ENCODE measurements at regions not wholly inside any gene's neighbourhood (a gene's known extent, or its start where the extent isn't known, plus 50 kb on each side); places are given as distances from the start of the nearest gene placed in this dataset.

DNA sequence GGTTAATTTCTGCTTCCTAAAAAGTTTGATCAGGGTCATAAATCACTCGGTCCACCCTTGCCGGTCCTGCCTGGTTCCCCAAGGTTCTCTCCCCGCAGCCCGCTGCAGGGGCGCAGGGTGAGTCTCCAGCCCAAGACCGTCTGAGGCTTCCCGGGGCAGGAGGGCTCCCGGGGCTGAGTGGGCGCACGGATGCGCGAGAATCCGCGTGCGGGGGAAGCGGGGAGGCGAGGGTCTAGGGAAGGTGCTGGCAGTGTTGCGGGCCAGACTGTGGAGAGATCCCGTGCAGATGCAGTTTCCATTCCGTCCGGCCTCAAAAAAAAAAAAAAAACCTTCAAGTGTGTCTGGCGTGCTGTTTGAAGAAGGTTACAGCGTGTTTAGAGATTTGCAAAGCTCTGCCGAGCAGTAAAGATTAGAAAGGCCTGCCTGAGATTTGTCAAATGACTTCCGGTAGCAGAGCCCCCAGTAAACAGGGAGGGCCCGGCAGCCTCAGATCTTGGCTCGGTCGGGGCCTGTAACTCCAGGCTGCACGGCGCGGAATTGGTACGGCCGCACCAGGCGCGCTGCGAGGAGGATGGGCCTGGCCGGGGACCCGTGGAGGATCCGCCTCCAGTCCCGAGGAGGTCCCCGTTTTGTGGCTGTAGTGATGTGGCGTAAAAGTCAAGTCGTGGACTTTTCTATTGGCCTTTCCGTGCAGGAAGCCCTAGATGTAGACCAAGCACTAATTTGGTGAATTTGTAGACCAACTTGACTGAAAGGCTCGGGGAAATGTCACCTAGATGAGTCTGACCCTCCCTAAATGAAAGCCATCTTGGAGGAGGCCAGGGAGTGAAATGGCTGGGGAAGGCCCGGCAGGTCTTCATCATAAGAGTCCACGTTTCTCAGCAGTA lies 293.2 kb upstream of the NFE2L3 start:
- DNase-seq (ENCODE audit: low read depth in 2 of 2), result no peak

DNA sequence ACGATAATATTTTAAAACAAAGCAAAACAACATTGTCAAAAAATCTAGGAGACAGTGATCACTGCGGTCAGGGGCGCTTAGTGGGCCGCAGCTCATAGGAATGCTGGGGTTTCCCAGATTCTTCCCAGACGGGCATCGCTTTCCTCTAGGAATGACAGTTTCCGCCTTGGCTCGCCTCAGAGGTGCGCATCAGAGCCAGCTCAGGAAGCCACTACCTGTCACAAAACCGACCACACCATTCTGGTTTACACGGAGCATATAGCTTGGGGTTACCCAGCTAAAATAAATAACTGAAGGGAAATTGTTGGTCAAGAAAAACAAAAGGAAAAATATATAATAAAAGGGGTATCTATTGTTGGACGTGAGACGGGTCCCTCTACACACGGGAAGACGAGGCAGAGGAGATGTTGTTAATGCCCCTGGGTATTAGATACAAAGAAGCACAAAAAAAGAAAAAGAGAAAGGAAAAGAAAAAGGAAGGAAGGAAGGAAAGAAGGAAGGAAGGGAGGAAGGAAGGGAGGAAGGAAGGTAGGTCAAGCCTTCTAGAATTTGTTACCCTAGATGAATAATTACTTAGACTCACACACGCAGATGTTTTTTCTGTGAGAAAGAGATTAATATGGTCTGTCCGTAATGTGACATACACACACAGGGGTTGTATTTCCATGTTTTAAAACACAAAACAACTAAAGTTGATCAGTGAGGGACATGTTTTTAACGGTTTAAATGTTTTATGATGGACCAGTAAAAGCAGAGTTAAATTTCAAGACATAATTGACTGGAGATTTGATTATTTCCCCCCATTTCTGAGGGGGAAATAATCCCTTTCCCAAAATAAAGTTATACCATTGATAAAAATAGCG lies 292.4 kb upstream of the NFE2L3 start:
- no peak for DNase-seq (ENCODE audit: low read depth in 2 of 2)

DNA sequence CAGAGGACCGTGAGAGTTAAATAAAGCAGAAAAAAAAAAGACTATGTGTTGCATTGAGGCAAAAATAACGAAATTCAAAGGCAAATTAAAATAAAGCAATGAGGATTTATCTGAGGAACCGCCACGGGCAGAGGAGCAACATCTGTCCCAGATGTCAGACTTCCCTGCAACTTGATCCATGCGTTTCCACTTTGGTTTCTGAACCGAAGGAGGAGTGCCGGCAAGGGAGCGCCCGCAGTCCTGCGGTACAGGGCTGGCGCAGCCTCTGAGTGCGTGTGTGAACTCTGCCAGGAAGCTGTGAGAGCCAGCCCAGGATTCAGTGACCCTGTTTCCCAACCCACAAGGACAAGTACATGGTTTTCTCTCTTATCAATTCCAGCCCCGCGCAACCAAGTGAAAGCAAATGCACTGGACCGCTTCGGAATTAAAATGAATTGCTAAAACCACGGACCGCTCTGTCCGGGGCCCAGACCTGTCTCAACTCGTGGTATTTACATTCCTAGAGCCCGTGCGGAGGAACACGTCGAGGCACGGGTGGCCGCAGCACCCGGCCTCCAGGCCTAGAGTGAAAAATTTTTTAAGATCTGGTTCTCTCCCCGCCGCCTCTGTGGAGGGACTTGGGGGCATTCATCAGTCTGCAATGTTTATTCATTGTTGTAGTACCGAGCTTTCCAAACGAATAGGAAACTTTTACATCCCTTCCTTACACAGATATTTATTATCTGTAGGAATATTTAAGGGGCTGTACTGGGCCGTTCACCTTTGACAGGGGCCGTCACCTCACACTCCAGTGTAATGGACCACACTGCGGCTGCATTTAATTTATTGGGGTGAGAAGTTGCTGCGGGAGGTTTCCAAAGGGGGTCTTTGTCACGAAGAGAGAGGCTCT lies 291.5 kb upstream of the NFE2L3 start:
- DNase-seq (ENCODE audit: low read depth in 2 of 2), result no peak

DNA sequence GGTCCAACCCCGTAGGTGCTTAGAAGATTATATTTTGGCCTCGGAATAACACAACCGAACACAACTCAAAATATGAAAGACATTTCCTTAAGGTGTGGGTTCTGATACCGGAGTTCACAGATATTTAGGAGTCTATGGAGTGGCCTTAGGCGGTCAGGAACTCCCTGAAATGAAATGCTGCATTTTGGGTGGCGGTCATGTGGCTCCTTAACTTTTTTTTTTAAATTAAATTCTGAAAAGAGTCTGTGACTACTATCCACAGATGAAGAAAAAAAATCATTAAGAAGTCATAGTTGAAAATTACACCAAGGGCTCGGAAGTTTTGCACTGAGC lies 290.9 kb upstream of the NFE2L3 start:
- no peak for DNase-seq (ENCODE audit: low read depth in 2 of 2)

DNA sequence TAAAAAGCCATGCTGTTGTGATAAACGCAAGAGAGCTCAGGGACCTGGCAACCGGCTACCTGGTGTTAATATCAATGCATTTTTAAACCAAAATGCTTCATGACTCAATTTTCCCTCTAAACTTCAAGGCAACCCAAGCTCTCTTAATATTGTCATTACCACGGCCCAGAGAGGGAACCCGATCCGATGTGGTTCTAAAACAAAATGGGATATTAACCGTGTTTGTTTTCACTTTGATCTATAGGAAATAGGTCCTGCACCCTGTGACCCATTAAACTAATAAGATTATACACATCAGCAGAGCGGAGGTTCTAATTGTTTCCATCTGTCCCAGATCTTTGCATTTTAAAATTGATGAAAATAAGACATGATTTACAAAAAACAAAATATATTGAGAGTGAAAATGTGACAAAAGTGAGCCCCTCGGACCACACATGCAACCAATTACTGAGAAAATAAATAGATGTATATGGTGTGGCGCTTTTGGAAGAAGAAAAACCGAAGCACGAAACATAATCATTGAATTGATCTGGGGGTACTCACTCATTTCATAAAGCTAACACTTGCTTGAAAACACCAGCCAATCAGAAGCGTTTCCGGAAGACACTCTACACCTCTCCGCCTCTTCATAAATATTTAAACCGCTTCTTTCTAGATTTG lies 290.3 kb upstream of the NFE2L3 start:
- DNase-seq (ENCODE audit: low read depth in 2 of 2), result no peak

DNA sequence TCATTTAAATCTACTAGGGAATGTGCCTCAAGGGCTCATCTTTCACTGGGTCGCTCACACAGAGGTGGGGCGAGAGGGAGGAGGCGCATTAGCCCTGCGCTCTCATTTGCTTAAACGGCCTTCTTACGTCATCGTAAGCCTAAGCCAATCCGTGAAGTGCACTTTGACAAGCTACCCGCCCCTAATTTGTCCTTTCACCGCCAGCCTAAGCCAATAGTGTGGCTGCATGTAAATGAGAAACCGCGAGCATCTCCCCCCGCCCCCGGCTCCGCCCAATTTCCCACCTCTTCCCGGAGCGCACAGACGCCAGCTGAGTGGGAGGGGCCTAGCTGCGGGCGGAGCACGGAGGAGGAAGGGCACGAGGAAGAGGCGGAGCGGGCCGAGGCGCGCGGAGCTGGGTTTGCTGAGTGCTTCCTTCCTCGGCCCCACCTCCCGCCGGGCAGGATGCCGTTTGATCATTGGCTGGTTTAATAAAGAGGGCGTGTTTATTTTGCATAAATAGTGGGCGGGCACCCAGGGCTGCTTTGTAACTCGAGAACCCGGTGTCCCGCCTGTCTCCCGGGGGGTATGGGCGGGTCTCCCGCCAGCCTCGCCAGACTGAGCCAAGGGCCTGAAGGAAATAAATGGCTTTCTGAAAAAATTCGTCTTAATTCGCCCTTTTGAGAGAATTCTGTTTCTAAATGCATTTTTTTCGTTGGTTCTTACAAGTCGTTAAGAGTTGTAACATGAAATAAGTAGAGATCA lies 289.6 kb upstream of the NFE2L3 start:
- DNase-seq (ENCODE audit: low read depth in 2 of 2), result peak; percentile 22 to 48

DNA sequence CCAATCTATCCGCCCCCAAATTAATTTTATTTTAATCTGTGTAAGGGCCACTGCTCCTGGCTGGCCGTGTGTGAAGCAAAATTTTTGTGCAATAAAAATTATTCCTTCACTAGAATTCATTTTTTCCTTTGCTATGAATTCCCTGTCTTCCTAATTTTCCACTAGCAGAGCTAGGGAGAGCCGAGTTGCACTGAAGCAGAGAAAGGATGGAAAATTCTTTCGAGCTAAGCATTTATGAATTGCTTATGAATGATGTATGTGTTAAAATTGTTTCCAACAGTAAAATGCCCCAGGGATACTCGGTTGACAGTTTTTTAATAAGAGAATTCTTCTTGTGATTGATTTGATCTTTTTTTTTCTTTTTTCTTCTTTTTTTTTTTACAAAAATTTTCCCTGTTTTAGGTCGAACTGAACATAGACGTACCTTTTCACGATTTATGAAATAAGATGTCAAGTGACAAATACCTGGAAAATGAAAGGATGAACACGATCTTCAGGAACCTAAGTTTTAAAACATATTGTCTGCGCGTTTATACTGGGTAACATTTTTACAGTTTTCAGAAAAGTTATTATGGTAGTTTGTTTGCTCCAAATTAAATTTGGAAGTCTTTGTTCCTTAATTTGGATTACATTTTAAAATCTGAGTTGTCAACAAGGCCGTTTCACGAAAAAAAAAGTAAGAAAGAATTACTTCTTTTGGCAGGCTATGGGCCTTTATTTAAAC lies 288.8 kb upstream of the NFE2L3 start:
- no peak for DNase-seq (ENCODE audit: low read depth in 2 of 2)

DNA sequence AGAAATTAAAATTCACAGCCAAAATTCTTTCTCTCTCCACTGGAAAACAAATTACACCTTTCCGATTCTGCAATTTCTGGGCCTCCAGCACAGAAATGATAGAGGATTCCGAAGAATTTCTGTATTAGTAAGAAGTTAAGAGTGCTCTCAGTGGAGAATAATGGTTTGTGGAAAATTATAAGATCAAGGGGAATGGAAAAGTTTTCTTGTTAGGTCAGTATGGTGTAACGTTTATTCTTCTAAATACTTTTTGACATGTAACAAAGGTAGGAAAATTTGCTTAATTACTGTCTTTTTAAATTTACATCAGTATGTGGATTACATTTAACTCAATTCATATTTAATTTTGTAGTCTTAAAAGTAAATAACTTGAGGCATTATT lies 288.3 kb upstream of the NFE2L3 start:
- no peak for DNase-seq (ENCODE audit: low read depth in 2 of 2)

DNA sequence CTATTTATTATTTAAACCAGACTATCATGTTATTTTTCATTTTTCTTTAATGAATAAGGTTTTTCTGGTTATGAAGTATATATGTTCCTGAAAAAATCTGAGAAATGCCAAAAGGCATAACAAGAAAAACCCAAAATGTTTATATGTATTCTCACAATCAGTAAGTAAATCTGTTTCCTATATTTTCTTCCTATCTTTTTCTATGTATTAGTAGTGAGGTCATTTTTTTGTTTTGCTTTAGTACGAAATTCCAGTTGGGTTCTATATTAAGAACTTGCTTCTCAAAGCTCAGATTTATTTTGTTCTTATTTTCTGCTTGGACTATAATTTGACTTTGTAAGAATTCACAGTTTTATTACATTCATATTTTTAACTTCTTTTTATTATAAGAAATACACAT lies 287.5 kb upstream of the NFE2L3 start:
- DNase-seq (ENCODE audit: low read depth in 2 of 2), result no peak

DNA sequence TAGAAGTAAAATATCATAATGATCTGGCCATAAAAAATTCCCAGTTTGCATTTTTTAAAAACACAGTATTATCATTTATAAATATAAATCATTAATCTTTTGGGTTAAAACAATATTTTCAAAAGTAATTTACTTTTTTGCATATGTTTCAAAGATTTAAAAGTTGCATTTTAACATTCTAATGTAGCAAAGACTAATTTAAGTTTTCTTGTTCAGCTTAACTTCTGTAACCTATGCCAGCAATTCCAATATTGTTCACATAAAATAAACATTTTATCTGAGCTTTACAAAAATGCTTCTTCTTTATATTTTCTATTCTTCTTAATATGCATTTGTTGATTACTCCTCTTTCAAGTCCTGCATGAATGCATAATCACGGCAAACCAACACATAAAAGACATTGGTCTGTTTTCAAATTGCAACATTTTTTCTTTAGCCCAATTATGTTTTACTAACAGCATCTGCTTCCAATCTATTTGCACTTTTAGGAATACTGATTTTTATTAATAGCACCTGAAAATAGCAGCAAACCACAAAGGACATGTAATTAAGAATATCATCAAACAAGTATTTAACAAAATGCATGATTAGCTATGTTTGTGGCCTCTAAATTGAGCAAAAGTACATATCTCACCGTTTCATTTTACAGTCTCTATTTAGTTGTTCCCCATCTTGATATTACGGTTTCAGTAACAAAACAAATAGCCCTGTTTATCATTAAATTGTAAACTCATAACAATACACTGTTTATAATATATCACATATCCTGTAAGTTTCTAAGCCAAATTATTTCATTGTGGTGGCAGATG lies 286.9 kb upstream of the NFE2L3 start:
- no peak for DNase-seq (ENCODE audit: low read depth in 2 of 2)

DNA sequence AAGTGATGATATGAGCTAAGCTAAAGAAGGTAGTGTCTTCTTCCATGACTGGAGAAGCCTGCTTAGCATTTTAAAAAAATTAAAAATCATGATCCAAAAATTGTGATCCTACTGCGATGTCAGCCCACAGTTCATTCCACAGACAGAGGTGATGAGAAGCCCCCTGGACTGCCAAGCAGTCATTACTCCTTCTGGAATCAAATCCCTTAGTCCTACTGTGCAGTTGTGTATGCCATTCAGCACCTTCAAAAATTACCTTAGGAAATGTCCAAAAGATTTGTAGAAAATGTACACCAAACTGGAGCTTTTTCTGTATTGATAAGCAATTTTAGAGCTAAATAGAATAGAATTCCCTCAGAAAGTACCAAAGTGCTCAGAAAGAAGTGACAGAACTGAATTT lies 283.5 kb upstream of the NFE2L3 start:
- DNase-seq (ENCODE audit: low read depth in 2 of 2), result no peak

DNA sequence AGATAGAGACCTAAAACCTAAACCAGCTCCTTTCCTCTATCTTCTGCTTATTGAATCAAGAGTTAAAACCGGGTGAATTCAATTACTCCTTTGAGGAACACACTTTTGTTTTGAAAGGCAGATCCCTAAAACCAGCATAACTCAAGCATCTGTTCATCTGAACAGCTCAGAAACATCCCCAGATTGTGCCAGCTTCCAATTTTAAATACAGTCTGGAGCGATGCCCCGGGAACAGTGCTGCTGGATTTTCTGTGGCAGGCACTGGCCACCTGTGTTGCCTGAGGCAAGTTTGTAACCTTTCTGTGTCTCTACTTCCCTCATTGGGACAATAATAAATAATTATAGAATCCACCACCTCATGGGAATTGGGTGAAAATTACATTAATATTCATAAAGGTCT lies 281.4 kb upstream of the NFE2L3 start:
- no peak for DNase-seq (ENCODE audit: low read depth in 2 of 2)

DNA sequence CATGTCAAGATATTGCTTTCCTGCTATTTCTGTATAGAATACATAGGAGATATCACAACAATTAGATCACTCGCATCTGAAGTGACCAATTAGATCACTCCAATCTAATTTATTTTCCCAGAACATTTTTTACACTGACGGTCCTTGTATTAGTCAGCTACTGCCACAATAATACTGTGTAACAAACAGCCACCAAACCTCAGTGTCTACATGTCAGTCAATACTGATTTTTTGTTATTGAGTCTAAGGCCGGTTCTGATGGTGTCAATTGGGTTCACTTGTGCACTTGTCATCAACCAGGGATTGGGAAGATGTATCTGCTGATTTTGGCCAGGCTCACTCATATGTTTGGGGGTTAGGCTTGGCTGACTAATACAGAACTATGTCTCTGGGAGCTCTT lies 275.9 kb upstream of the NFE2L3 start:
- no peak for DNase-seq (ENCODE audit: low read depth in 2 of 2)

DNA sequence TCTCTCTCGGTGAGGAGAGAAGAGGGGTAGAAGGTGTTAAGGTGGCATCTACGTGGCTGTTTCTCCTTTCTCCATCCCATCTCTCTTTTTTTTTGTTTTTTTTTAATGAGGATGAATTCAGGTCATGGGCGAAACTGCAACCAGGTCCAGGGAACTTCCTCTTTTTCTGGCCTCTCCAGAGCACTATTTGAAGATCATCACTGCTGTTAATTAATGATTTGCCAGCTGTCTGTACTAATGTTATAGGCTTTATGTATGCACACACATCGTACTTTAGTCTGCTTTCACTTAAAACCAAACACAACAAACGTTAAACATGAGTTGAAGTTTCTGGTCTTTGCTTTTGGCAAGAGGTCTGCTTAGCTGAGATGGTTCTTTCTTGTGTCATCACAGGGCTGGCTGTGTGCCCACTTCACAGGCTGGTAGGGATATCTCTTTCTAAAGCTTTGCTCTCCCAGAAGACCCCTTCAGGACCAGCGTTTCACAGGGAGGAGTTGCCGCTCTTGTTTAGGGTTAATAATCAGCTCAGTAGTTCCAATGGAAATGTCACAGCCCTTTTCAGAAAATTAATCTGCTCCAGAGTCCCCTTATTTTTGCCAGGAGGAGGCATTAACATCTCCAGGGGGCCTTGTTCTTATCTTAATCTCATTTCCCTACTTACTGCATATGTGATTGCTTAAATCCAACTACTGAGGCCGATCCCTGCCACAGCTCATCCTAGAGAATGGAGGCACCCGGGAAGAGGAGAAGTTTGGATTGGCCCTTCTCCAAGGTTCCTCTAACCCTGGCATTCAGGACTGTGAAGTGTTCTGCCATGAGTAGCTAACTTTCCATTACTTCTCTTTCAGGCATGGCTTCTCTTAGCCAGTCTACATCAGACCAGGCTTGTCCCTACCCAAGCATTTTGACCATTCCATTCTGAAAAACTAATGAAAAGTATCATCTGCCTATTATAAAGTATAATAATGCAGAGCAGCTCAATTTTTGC lies 273.9 kb upstream of the NFE2L3 start:
- DNase-seq (ENCODE audit: low read depth in 2 of 2), result no peak

DNA sequence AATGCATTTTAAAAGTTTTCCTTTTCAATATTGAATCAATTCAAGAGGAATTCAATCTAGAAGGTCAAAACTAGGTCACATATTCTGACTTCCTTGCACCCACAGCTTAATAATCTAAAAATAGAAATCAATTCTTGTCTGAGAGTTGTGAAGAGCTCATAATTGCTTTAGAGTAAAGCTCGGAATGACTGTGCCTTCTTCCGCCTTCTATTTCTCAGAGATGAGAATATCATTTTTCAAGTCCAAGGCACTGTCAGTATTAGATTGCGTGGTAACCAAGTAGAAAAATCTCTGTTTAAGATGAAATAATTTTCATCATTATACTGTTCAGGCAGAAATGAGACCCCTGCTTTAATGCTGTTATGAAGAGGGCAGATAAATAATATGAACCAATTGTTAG lies 272.2 kb upstream of the NFE2L3 start:
- no peak for DNase-seq (ENCODE audit: low read depth in 2 of 2)

DNA sequence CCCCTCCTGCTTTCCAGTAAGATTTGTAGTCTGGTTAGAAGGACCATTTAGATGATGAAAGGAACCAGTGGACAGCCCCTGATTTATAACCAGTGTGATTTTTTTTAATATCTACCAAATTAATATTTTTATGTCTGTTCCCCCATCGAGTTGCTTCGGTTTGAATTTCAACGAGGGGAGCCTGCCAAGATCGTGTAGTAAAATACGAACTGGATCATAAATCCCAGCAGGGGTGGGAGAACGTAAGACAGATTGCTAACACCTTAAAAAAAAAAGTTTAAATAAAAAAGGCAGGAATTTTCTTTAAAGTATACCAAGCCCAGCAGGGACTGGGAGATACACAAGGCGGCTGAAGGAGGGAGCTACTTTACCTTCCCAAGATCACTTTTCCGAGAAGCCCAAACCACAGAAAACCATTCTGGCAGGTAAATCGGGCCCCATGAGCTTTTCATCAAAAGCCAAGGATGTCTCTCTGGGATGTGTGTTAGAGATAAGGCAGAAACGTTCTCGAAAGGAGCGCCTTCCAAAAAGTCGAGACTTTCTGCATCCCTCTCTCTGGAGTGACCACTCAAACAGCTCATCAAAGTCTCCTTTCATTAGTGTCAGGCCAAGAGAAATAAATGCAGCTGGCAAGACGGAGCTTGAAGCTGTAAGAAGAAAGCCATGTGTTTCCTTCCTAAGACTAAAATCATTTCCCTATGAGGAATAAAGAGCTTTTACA lies 270.5 kb upstream of the NFE2L3 start:
- no peak for DNase-seq (ENCODE audit: low read depth in 2 of 2)

DNA sequence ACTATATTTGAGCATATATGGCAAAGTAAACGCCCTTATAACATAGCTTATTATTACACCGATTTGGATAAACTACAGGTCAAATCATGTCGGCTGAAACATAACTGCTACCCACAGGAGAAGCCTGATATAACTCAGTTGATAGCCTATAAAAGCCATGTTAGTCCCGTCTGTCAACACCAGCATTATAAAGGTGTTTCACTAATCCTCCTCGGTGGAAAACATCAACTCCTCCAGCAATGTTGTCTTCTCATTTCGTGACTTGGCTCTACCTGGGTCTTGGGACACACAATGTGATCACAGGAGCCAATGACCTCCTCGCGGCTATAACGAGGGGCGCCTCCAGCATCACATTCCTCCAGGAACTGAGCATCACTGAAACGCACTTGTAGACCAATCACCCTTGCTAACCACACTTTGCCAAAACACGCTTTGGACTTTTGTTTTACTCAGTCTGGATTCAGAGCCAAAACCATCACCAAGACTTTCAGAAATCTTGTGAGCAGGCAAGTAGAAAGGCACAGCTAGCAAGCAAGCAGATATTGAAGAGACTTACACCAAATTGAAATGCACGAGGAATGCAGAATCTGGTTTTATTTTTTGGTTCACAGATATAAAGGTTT lies 269.7 kb upstream of the NFE2L3 start:
- no peak for DNase-seq (ENCODE audit: low read depth in 2 of 2)

All from activated CD8-positive, alpha-beta memory T cell treated with anti-CD3 and anti-CD28 coated beads for 4 hours (primary cell).